ENCODE measurements at regions not wholly inside any gene's neighbourhood (a gene's known extent, or its start where the extent isn't known, plus 50 kb on each side); places are given as distances from the start of the nearest gene placed in this dataset.

GRCh38 chr5:13439430-13439829 is 505.1 kb downstream of the DNAH5 start:
- TF ChIP-seq CTCF (IDR thresholded peaks at IDR 0.05) (no peak), POLR2A (IDR thresholded peaks at IDR 0.05) (no peak), EP300 (IDR thresholded peaks at IDR 0.05) (no peak)
